CD4-positive, alpha-beta T cell treated with Interleukin-6 for 4 hours (primary cell): ENCODE measurements at regions not wholly inside any gene's neighbourhood (a gene's known extent, or its start where the extent isn't known, plus 50 kb on each side); places are given as distances from the start of the nearest gene placed in this dataset.

Experiments
- DNase-seq: peaks from one replicate; pipeline ENCODE4 v3.0.0-alpha.2; 2020; ENCODE audit warnings: mixed read lengths

- no peak for DNase-seq
Observed at GRCh38 chr2:18123211-18123570, 244.7 kb downstream of the KCNS3 start.

DNA sequence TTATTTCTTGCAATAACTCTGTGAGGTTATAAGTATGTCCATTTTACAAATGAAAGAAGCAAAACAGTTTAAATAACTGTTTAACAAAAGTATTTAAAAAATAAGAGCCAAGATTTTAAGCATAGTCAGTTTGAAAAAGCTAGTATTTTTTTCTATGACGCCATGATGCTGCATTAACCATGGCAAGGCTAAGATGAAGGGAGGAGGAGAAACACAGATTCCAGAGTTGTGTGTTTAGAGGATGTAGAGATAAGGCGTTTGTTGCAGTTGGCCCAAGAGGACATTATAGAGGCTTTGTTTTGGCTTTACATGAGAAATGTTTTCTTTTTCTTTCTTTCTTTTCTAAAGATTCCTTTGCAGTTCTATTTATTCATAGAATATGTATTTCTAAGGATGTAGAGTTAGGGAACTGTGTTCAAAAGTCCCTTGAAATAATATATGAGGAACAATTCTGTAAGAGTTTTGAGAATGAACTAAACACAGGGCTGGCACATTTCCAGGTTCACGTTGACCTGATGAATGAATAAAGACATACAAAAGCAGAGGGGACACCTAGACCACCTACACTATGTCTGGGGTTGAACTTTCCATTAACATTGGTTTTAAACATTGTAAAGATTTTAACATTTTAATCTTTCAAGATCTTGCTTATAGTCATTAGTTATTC lies 244.2 kb downstream of the KCNS3 start:
- DNase-seq = no peak

- DNase-seq = no peak
Observed at GRCh38 chr2:18119883-18120282, 241.4 kb downstream of the KCNS3 start.

GRCh38 chr2:18118703-18119102 lies 240.2 kb downstream of the KCNS3 start:
- DNase-seq = no peak

GRCh38 chr2:18117592-18117991 lies 239.1 kb downstream of the KCNS3 start:
- no peak for DNase-seq

- DNase-seq = no peak
Observed at GRCh38 chr2:18110222-18110621, 231.8 kb downstream of the KCNS3 start.

DNA sequence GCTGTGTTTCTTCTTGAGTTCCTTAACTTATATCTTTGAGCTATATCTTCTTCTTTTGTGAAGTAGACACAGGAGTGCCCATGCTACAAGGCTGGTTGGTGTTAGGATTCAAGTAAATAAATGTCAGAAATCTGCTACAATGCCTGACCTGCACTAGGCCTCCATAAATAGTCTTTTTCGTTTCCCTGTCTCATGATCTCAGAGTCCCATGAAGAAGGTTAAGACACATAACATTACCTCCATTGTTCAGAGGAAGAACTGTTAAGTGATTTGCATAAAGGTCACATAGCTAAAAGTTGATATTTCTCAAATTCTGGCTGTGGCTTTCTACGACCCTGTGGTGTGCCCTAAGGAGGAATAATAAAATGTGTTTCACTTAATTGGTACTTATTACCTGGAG lies 228.4 kb downstream of the KCNS3 start:
- DNase-seq = no peak

- no peak for DNase-seq
Observed at GRCh38 chr2:18105929-18106328, 227.5 kb downstream of the KCNS3 start.

DNA sequence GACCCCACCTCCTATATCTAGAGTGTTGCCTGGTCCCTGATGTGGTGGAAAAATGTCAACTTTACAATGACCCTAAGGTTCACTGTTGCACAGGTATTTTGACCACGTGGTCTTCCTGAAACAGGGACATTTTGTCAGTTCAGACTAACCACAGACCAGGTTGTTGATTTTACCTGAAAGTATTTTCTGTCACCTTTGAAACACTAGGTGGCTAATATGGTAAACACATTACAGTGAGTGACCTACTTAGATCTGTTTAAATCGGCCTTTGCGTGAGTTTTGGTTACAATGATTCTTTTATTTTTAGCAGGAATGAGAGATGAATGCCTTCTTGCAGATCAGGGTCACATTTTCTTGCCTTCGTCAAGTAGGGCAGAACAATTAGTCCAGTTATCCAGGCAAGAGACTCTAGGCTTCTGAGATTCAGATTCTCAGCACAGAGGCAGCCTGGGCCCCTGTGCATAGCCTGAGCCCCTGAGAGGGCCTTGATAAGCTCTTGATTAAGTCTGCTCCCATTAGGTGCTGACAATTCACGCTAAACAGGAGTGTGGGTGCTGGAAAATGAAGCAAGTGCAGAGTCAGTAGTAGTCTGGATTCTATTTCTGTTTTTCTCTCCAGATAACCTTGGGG lies 226.2 kb downstream of the KCNS3 start:
- no peak for DNase-seq

- DNase-seq = no peak
Observed at GRCh38 chr2:18096836-18097405, 218.5 kb downstream of the KCNS3 start.

GRCh38 chr2:18094277-18094676 lies 215.8 kb downstream of the KCNS3 start:
- no peak for DNase-seq

DNA sequence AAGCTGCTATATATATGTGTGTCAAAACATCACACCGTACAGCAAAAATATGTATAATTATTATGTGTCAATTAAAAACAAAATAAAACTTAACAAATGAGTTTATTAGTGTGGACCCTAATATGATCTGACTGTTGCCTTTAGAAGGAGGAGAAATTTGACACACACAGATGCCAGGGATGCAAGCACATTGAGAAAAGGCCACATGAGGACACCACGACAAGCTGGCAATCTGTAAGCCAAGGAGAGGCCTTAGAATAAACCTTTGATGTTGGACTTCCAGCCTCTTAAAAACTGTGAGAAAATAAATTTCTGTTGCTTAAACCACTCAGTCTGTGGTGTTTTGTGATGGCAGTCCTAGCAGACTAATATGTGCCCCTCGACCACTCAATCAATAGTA lies 214.7 kb downstream of the KCNS3 start:
- DNase-seq = no peak

GRCh38 chr2:18092760-18093159 lies 214.3 kb downstream of the KCNS3 start:
- DNase-seq = no peak

GRCh38 chr2:18085593-18085992 lies 207.1 kb downstream of the KCNS3 start:
- no peak for DNase-seq

- DNase-seq = no peak
Observed at GRCh38 chr2:18084376-18084775, 205.9 kb downstream of the KCNS3 start.

- DNase-seq = no peak
Observed at GRCh38 chr2:18083806-18084205, 205.3 kb downstream of the KCNS3 start.

DNA sequence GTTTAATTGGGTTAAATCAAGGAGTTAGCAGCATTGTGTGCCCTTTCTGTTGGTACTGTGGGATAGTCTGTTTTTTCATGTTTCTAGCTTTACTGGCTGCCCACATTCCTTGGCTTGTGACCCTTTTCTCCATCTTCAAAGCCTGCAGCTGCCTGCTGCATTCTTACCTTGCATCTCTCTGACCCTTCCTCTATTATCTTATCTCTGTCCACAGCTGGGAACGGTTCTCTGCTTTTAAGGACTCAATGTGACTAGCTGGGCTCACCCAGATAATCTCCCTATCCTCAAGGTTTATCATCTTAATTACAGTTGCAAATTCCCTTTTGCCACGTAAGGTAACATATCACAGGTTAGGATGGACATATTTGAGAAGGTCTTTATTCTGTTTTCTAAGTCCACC lies 199.7 kb downstream of the KCNS3 start:
- DNase-seq = no peak

DNA sequence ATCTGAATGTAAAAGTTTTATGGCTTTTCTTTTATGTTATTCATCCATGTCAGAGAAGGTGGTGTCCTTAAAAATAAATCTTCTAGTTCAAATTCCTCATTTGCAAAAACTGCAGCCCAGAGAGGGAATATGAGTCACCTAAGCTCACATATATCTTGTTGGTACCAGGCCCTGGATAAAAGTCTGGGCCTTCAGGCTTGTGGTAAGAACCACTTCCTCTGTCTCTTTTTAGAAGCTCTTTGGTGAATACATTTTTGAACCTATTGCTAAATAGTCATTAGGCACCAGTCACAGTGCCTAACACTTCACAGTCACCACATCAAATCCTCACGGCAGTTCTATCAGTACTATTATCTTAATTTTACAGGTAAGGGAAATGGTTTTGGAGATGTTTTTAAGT lies 199.2 kb downstream of the KCNS3 start:
- no peak for DNase-seq

DNA sequence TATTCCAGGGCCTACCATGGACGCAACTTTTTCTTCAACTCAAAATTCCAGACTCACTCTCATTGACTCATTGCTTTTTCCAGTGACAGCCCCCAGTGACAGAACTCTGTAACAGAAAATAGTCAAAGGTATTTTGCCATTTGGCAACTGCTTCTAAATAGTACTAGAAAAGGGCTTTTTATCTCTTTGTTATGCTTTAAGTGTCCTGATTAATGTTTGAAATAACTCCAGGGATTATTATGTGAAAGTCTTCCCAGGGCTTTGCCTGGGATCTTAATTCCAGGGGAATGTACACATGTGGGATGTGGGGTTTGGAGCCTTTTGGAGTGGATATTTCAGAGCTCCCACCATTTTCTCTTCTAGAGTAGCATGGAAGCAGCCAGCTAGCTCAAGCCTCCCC lies 198.8 kb downstream of the KCNS3 start:
- DNase-seq = no peak

DNA sequence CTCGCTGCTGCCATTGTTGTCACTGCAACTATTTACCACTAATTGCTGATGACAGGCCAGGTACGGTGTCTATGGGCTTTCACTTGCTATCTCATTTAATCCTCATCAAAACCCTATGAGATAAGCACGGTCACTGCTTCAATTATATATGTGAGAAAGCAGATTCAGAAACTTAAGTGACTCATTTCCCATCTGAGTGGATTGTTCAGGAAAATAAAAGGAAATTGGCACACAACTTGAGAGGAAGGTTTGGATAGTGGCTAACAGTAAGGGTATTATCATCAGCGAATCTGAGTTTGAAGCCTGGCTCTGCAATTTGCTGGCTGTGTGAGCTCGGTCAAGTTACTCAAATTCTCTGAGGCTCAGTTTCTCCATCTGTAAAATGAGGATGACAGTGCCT lies 196.0 kb downstream of the KCNS3 start:
- no peak for DNase-seq

GRCh38 chr2:18073601-18074000 lies 195.1 kb downstream of the KCNS3 start:
- no peak for DNase-seq

DNA sequence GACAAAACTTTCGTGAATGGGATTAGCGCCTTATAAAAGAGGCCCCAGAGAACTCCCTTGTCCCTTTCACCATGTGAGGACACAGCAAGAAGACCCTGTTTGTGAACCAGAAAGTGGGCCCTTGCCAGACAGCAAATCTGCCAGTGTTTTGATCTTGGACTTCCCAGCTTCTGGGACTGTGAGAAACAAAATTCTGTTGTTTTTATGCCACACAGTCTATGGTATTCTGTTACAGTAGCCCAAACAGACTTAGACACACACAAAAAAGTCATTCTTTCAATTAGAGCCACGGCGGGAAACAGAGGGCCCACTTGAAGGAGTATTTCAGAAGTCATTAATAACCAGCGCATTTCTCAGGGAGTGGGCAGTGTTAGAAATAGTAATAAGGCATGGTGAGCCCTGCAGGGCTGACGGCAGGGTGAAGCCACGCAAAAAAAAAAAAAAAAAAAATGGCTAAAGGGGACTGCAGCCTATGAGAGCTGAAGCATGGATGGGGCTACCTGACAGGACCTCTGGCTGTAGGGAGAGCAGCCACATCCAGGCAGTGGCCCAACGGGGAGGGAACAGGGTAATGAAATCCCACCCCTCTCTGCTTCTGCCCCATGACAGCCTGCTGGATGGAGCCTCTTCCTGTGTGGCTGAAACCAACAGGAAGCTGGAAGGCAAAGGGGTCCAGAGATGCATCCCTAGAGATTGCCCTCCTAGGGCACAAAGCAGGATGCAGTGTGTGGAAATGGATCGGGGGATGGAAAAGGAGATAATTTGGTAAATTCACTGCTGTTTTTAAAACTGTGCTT lies 189.3 kb downstream of the KCNS3 start:
- no peak for DNase-seq

DNA sequence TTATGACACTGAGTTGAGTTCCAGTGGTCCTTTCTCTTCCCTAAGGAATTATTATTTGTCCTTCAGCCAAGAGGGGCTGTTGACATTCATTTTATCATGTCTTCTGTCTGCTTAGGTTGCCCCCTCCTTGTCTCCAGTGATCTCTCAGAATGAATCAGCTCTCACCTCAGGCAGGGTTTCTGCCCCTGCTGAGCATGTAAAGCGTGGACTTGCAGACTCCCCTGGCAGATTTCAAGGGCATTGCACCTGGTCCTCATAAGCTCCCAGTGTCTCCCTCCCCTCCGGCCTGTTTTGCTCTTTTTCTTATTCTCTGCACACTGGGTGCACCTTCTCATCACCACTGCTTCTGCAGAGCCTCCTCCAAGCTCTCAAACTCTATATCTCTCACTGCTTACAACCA lies 188.4 kb downstream of the KCNS3 start:
- DNase-seq = no peak

DNA sequence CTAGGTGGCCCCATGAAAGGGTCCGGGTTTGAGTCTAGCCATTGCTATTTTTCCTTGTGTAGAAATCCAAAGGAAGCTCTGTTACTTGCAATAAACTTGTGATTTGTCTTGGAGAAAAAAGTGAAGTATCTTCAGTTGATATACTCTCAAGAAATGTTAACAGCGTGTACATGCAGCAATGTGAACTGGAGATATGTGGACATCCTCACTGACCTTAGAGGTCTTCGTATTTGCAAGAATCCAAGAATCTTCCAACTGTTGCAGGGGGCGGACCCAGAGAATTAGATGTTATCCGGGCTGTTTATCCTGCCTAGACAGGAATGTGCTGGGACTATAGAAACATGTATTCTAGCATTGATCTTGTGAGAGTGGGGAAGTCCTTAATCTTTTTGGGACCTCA lies 187.6 kb downstream of the KCNS3 start:
- DNase-seq = no peak
